Stimulated activated naive CD4-positive, alpha-beta T cell (primary cell): ENCODE measurements at regions not wholly inside any gene's neighbourhood (a gene's known extent, or its start where the extent isn't known, plus 50 kb on each side); places are given as distances from the start of the nearest gene placed in this dataset.

Experiments used
- DNase-seq, 6 experiments: peaks; one replicate each; lab custom pipeline; 2025; lab: John Stamatoyannopoulos, UW

- no peak for DNase-seq
Measured at GRCh38 chr15:39124155-39124552, 456.7 kb upstream of the THBS1 start.

DNA sequence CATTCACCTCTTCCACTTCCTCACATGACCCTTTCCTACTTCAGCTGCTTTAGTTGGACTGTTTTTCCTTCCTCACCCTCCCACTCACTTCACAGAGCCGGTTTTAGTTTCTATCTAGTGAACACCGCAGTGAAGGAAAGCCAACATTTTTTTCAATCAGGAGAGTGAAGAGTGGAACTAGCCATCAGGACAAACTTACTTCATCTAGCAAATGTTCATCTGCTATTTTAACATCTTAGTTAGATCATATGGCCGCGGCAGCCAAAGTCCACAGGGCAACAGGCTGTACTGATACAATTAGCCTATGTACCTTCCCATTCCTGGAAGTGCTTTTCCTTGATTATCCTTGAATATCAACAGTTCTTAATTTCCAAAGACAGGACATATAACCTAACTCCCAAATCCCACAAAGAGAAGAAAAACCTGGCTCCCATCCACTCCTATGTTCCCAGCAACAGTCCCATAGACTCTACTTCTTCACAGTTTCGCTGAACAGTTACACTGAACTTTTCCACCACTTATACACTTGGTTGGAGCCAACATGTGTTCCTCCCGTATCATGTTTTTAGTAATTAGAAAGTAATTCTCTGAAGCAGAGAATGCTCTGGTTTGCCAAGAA, 456.2 kb upstream of the THBS1 start:
- DNase-seq = no peak

GRCh38 chr15:39125226-39125625, 455.7 kb upstream of the THBS1 start:
- DNase-seq = no peak

GRCh38 chr15:39125904-39126303, 455.0 kb upstream of the THBS1 start:
- DNase-seq = peak in 1 of 6 experiments; percentile 9

- DNase-seq = no peak
Measured at GRCh38 chr15:39127151-39127790, 453.6 kb upstream of the THBS1 start.

- no peak for DNase-seq
Measured at GRCh38 chr15:39127925-39128617, 452.8 kb upstream of the THBS1 start.

- no peak for DNase-seq
Measured at GRCh38 chr15:39128746-39129145, 452.1 kb upstream of the THBS1 start.

- no peak for DNase-seq
Measured at GRCh38 chr15:39130556-39131379, 450.1 kb upstream of the THBS1 start.

GRCh38 chr15:39131609-39132008, 449.3 kb upstream of the THBS1 start:
- DNase-seq = no peak

GRCh38 chr15:39132070-39132469, 448.8 kb upstream of the THBS1 start:
- no peak for DNase-seq

GRCh38 chr15:39132954-39133600, 447.8 kb upstream of the THBS1 start:
- no peak for DNase-seq

DNA sequence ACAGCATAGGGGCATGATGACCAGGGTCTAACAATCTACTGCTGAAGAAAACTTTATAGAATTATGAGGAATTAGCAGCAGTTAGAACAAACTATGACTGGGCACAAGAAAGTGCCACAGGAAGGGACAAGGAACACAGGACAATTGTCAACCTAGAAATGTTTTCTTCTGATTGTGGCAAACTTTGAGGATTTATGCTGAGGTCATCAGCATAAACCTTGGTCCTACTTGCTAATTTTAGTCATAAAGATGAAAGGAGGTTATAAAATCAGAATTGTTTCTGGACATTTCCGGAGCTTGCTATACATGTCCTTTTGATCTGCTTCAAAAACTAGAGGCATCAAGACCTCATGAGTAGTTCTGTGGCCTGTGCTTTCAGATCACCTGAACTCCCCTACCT, 446.6 kb upstream of the THBS1 start:
- no peak for DNase-seq

DNA sequence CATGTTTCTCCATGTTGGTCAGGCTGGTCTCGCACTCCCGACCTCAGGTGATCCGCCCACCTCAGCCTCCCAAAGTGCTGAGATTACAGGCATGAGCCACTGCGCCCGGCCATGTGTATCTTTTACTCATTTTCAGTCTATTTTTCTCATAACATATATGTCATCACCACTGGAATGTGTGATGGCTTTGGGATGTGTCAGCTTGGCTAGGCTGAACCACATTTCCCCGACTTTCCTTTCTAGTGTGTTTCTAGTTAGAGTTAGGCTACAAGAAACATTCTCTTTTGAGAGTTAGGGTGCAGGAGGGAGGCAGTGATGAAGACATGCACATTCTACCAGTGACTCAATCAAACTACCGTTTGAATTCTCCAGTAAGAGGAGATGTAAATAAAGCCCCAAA, 444.9 kb upstream of the THBS1 start:
- DNase-seq = no peak

DNA sequence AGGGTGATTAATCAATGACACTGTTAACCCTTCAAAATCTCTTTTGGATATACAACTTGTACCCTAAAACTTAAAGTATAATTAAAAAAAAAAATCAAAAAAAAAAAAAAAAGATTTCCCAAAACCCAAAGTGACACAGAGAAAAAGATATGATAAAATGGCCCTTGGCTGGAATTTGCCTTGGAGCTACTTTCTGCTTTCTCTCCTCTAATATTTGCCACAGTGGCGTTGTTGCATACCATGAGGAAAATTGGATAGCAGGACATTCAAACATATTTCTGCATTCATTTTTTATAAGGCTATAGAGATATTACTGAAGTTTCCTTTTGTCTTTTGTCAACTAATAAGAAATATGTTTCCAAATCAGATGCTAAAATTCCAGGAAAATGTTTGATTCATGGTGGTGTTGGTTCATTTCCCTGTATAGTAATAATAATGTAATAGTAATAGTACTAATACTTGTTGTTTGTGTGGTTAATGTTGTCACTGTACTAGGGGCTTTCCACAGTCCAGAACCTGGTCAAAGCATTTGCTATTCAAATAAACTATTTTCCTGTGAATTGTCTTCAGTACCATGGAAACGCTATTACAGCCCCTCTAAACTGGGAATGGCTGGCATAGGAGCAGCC, 441.3 kb upstream of the THBS1 start:
- DNase-seq = no peak

GRCh38 chr15:39140060-39140604, 440.7 kb upstream of the THBS1 start:
- DNase-seq = no peak

- no peak for DNase-seq
Measured at GRCh38 chr15:39142500-39142899, 438.4 kb upstream of the THBS1 start.

GRCh38 chr15:39143479-39143878, 437.4 kb upstream of the THBS1 start:
- DNase-seq = no peak

- DNase-seq = no peak
Measured at GRCh38 chr15:39144051-39144450, 436.8 kb upstream of the THBS1 start.

DNA sequence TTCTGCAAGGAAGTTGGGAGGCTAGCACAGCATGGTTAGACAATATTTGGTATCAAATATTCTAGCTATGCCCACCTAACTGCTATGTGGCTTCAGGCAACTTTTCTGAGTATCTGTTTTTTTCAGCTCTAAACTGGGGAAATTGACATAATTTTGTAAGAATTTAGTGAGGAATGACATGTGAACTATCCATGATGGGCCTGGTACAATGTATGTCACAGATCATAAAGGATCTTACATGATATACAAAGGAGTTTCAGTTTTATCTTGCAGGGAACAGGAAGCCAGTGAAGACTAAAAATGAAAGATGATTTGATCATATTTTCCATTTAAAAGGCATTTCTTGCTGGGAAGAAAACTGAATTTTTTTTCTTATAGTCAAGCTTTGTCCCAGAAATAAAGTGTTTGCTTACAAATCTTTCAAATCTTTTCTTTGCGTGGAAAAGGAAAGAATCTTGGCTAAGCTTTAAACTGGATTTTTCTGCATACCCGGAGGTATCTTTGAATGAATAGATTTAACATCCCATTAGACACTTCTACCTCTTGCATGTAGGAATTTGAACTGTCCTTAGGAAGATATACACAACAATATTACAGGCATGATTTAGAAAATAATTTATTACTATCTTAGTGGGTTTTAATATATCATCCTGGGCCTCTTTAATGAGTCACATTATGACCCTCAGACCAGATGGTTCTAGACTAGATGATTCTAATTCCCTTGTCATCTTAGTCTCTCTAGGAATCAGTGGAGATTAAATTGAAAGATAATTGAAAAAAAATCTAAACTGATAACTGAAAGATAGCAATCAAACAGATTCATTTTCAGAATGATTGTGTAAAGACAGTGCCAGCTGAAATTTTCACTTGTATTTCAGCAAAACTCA, 436.0 kb upstream of the THBS1 start:
- no peak for DNase-seq
